ENCODE measurements at regions not wholly inside any gene's neighbourhood (a gene's known extent, or its start where the extent isn't known, plus 50 kb on each side); places are given as distances from the start of the nearest gene placed in this dataset.

- Mint-ChIP-seq H3K4me1 (ENCODE audit: low read depth) (no peaks in the 10 kb centered on the region), H3K27ac (no peak overlapping the region), H3K9me3 (peaks cover 11% of the 10 kb centered on the region), H3K36me3 (ENCODE audit: low read depth) (no peaks in the 10 kb centered on the region), H3K4me3 (no peak overlapping the region), H3K27me3 (ENCODE audit: low read depth) (no peaks in the 10 kb centered on the region)
- DNase-seq (ENCODE audit: low spot score): no peak
Observed at GRCh38 chr7:124515106-124515830, 250.3 kb downstream of the GPR37 start.

- Mint-ChIP-seq H3K27ac (no peak overlapping the region), H3K9me3 (peaks cover 9% of the 10 kb centered on the region), H3K4me1 (ENCODE audit: low read depth) (no peaks in the 10 kb centered on the region), H3K4me3 (no peak overlapping the region), H3K27me3 (ENCODE audit: low read depth) (no peaks in the 10 kb centered on the region), H3K36me3 (ENCODE audit: low read depth) (no peaks in the 10 kb centered on the region)
- DNase-seq (ENCODE audit: low spot score): no peak
Observed at GRCh38 chr7:124514471-124514870, 251.1 kb downstream of the GPR37 start.

GRCh38 chr7:124497176-124497575 is 268.4 kb downstream of the GPR37 start:
- peaks cover 4% of the 10 kb centered on the region for H3K9me3 Mint-ChIP-seq
- H3K4me3 Mint-ChIP-seq: no peak overlapping the region
- H3K27ac Mint-ChIP-seq: no peak overlapping the region
- no peaks in the 10 kb centered on the region for H3K27me3 Mint-ChIP-seq (ENCODE audit: low read depth)
- no peaks in the 10 kb centered on the region for H3K36me3 Mint-ChIP-seq (ENCODE audit: low read depth)
- H3K4me1 Mint-ChIP-seq (ENCODE audit: low read depth): no peaks in the 10 kb centered on the region
- DNase-seq (ENCODE audit: low spot score): no peak

GRCh38 chr7:124489925-124490324 is 275.7 kb downstream of the GPR37 start:
- H3K27ac Mint-ChIP-seq: no peak overlapping the region
- no peak for DNase-seq (ENCODE audit: low spot score)
- H3K9me3 Mint-ChIP-seq: no peaks in the 10 kb centered on the region
- H3K4me3 Mint-ChIP-seq: no peak overlapping the region
- no peaks in the 10 kb centered on the region for H3K27me3 Mint-ChIP-seq (ENCODE audit: low read depth)
- no peaks in the 10 kb centered on the region for H3K4me1 Mint-ChIP-seq (ENCODE audit: low read depth)
- no peaks in the 10 kb centered on the region for H3K36me3 Mint-ChIP-seq (ENCODE audit: low read depth)

GRCh38 chr7:124489082-124489819 is 276.3 kb downstream of the GPR37 start:
- Mint-ChIP-seq H3K4me3 (no peak overlapping the region), H3K27ac (no peak overlapping the region), H3K27me3 (ENCODE audit: low read depth) (no peaks in the 10 kb centered on the region), H3K36me3 (ENCODE audit: low read depth) (no peaks in the 10 kb centered on the region), H3K4me1 (ENCODE audit: low read depth) (no peaks in the 10 kb centered on the region), H3K9me3 (no peaks in the 10 kb centered on the region)
- DNase-seq (ENCODE audit: low spot score): no peak

- H3K36me3 Mint-ChIP-seq (ENCODE audit: low read depth): no peaks in the 10 kb centered on the region
- no peak for DNase-seq (ENCODE audit: low spot score)
- H3K4me3 Mint-ChIP-seq: no peak overlapping the region
- H3K27me3 Mint-ChIP-seq (ENCODE audit: low read depth): no peaks in the 10 kb centered on the region
- no peaks in the 10 kb centered on the region for H3K4me1 Mint-ChIP-seq (ENCODE audit: low read depth)
- no peak overlapping the region for H3K27ac Mint-ChIP-seq
- H3K9me3 Mint-ChIP-seq: peaks cover 4% of the 10 kb centered on the region
Observed at GRCh38 chr7:124482229-124482628, 283.4 kb downstream of the GPR37 start.

GRCh38 chr7:124480821-124481290 is 284.7 kb downstream of the GPR37 start:
- no peaks in the 10 kb centered on the region for H3K27me3 Mint-ChIP-seq (ENCODE audit: low read depth)

GRCh38 chr7:124480036-124480820 is 285.4 kb downstream of the GPR37 start:
- no peaks in the 10 kb centered on the region for H3K4me1 Mint-ChIP-seq (ENCODE audit: low read depth)
- DNase-seq (ENCODE audit: low spot score): no peak
- no peak overlapping the region for H3K27ac Mint-ChIP-seq
- no peaks in the 10 kb centered on the region for H3K36me3 Mint-ChIP-seq (ENCODE audit: low read depth)
- H3K9me3 Mint-ChIP-seq: peaks cover 4% of the 10 kb centered on the region
- no peaks in the 10 kb centered on the region for H3K27me3 Mint-ChIP-seq (ENCODE audit: low read depth)
- H3K4me3 Mint-ChIP-seq: no peak overlapping the region

More at GRCh38 chr7:124480821-124481290, 284.7 kb downstream of the GPR37 start:
- DNase-seq (ENCODE audit: low spot score): no peak
- Mint-ChIP-seq H3K4me1 (ENCODE audit: low read depth) (no peaks in the 10 kb centered on the region), H3K9me3 (peaks cover 4% of the 10 kb centered on the region), H3K4me3 (no peak overlapping the region), H3K27ac (no peak overlapping the region), H3K36me3 (ENCODE audit: low read depth) (no peaks in the 10 kb centered on the region)

- Mint-ChIP-seq H3K4me3 (no peak overlapping the region), H3K27me3 (ENCODE audit: low read depth) (no peaks in the 10 kb centered on the region), H3K9me3 (peaks cover 11% of the 10 kb centered on the region), H3K36me3 (ENCODE audit: low read depth) (no peaks in the 10 kb centered on the region), H3K4me1 (ENCODE audit: low read depth) (no peaks in the 10 kb centered on the region), H3K27ac (no peak overlapping the region)
- no peak for DNase-seq (ENCODE audit: low spot score)
Observed at GRCh38 chr7:124462249-124462648, 303.3 kb downstream of the GPR37 start.

GRCh38 chr7:124460555-124460954 is 305.0 kb downstream of the GPR37 start:
- H3K9me3 Mint-ChIP-seq: peaks cover 7% of the 10 kb centered on the region
- H3K27ac Mint-ChIP-seq: no peak overlapping the region
- H3K4me1 Mint-ChIP-seq (ENCODE audit: low read depth): no peaks in the 10 kb centered on the region
- no peaks in the 10 kb centered on the region for H3K36me3 Mint-ChIP-seq (ENCODE audit: low read depth)
- no peak for DNase-seq (ENCODE audit: low spot score)
- no peaks in the 10 kb centered on the region for H3K27me3 Mint-ChIP-seq (ENCODE audit: low read depth)
- no peak overlapping the region for H3K4me3 Mint-ChIP-seq

- Mint-ChIP-seq H3K4me1 (ENCODE audit: low read depth) (no peaks in the 10 kb centered on the region), H3K27me3 (ENCODE audit: low read depth) (no peaks in the 10 kb centered on the region), H3K9me3 (peaks cover 3% of the 10 kb centered on the region)
Observed at GRCh38 chr7:124460056-124460450, 305.5 kb downstream of the GPR37 start.

GRCh38 chr7:124459101-124460055 is 306.2 kb downstream of the GPR37 start:
- peaks cover 3% of the 10 kb centered on the region for H3K9me3 Mint-ChIP-seq
- no peaks in the 10 kb centered on the region for H3K27me3 Mint-ChIP-seq (ENCODE audit: low read depth)
- no peak overlapping the region for H3K4me3 Mint-ChIP-seq
- no peaks in the 10 kb centered on the region for H3K36me3 Mint-ChIP-seq (ENCODE audit: low read depth)
- no peaks in the 10 kb centered on the region for H3K4me1 Mint-ChIP-seq (ENCODE audit: low read depth)
- H3K27ac Mint-ChIP-seq: no peak overlapping the region
- no peak for DNase-seq (ENCODE audit: low spot score)

More at GRCh38 chr7:124460056-124460450, 305.5 kb downstream of the GPR37 start:
- no peak overlapping the region for H3K4me3 Mint-ChIP-seq
- no peaks in the 10 kb centered on the region for H3K36me3 Mint-ChIP-seq (ENCODE audit: low read depth)
- DNase-seq (ENCODE audit: low spot score): no peak
- H3K27ac Mint-ChIP-seq: no peak overlapping the region

GRCh38 chr7:124457841-124458240 is 307.8 kb downstream of the GPR37 start:
- H3K4me1 Mint-ChIP-seq (ENCODE audit: low read depth): no peaks in the 10 kb centered on the region
- H3K27ac Mint-ChIP-seq: no peak overlapping the region
- H3K36me3 Mint-ChIP-seq (ENCODE audit: low read depth): no peaks in the 10 kb centered on the region
- H3K27me3 Mint-ChIP-seq (ENCODE audit: low read depth): no peaks in the 10 kb centered on the region
- no peak for DNase-seq (ENCODE audit: low spot score)
- peaks cover 3% of the 10 kb centered on the region for H3K9me3 Mint-ChIP-seq
- no peak overlapping the region for H3K4me3 Mint-ChIP-seq
